ENCODE measurements at regions not wholly inside any gene's neighbourhood (a gene's known extent, or its start where the extent isn't known, plus 50 kb on each side); places are given as distances from the start of the nearest gene placed in this dataset.

- no peak for TF ChIP-seq CTCF (IDR thresholded peaks at IDR 0.05)
- TF ChIP-seq POLR2A (IDR thresholded peaks at IDR 0.05): no peak
Observed at GRCh38 chr5:32975656-32976375, 264.7 kb downstream of the NPR3 start.
